PFSK-1 (cell line): ENCODE measurements at regions not wholly inside any gene's neighbourhood (a gene's known extent, or its start where the extent isn't known, plus 50 kb on each side); places are given as distances from the start of the nearest gene placed in this dataset.

Experiments used
- REST ChIP-seq, 2 experiments: IDR thresholded peaks; 2 replicates each; pipeline versions ENCODE4 v1.6.1 to v1.8.0; 2011 to 2012; ENCODE audit warnings: low read depth in 2 of 2, low read length in 2 of 2, control low read depth in 1 of 2, inconsistent platforms in 1 of 2, mild to moderate bottlenecking in 1 of 2, moderate library complexity in 1 of 2; ENCODE audit not compliant: insufficient read depth in 1 of 2
- TAF1 ChIP-seq: IDR thresholded peaks from 2 replicates; pipeline ENCODE4 v1.6.1; 2012; ENCODE audit warnings: low read length, control low read depth, borderline replicate concordance; ENCODE audit not compliant: insufficient read depth

- TF ChIP-seq REST (IDR thresholded peaks at IDR 0.05; ENCODE audit: insufficient read depth in 1 of 2, low read depth in 2 of 2, low read length in 2 of 2) (no peak), TAF1 (no peak)
These were observed 2584.7 kb upstream of the PCDH20 start for GRCh38 chr13:64000321-64000720.
